Endothelial cell (in vitro differentiated cells): ENCODE measurements at regions not wholly inside any gene's neighbourhood (a gene's known extent, or its start where the extent isn't known, plus 50 kb on each side); places are given as distances from the start of the nearest gene placed in this dataset.
A peak's percentile ranks its signal among the peaks of the same experiment; 100 is the strongest.

Experiments
- DNase-seq: peaks from one replicate; pipeline ENCODE4 v3.0.0; 2021; ENCODE audit warnings: low spot score
- H3K27ac Mint-ChIP-seq: one replicate; pipeline ENCODE4 v1.8.0; 2021; ENCODE audit warnings: mixed read lengths, inconsistent platforms; ENCODE audit not compliant: unreplicated experiment
- H3K27me3 Mint-ChIP-seq: one replicate; pipeline ENCODE4 v1.8.0; 2021; ENCODE audit warnings: mild to moderate bottlenecking, moderate library complexity, mixed read lengths, inconsistent platforms; ENCODE audit not compliant: unreplicated experiment
- H3K36me3 Mint-ChIP-seq: one replicate; pipeline ENCODE4 v1.8.0; 2021; ENCODE audit warnings: mild to moderate bottlenecking, low read depth, mixed read lengths, inconsistent platforms; ENCODE audit not compliant: unreplicated experiment
- H3K4me1 Mint-ChIP-seq: one replicate; pipeline ENCODE4 v1.8.0; 2021; ENCODE audit warnings: mild to moderate bottlenecking, mixed read lengths, inconsistent platforms; ENCODE audit not compliant: unreplicated experiment
- H3K4me3 Mint-ChIP-seq: one replicate; pipeline ENCODE4 v1.8.0; 2021; ENCODE audit warnings: mild to moderate bottlenecking, mixed read lengths, inconsistent platforms; ENCODE audit not compliant: unreplicated experiment
- H3K9me3 Mint-ChIP-seq: one replicate; pipeline ENCODE4 v1.8.0; 2021; ENCODE audit warnings: mixed read lengths, inconsistent platforms; ENCODE audit not compliant: unreplicated experiment
- CTCF ChIP-seq: fragments of 200-600 bp; sonication (generic); IDR thresholded peaks from one replicate; pipeline ENCODE4 v1.5.0; 2021; ENCODE audit warnings: antibody characterized with exemption; ENCODE audit not compliant: unreplicated experiment

- Mint-ChIP-seq H3K4me3 (no peak overlapping the region), H3K27me3 (no peaks in the 10 kb centered on the region), H3K9me3 (no peaks in the 10 kb centered on the region), H3K27ac (no peak overlapping the region), H3K4me1 (peaks cover 15% of the 10 kb centered on the region), H3K36me3 (no peaks in the 10 kb centered on the region)
- DNase-seq: no peak
- TF ChIP-seq CTCF: no peak
Observed at GRCh38 chr1:208942394-208943130, 641.0 kb upstream of the CAMK1G start.

DNA sequence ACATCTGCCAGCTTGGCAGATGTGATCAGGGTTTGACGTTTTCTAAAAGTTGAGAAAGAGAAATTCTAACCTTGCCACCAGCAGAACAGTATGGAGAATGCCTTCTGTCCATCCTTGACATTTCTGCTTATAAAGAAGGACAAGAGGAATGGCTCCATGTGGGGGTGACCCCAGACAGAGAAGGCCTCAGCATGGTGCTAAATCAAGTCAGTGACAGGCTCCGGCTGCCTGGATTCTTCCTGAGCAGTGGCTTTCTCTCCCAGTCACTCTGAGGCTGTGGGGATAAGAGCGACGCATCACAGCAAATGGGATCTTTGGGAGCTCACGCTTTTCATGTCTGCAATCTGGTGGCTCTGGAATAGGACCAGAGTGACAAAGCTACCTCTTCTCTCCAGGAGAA, 640.2 kb upstream of the CAMK1G start:
- no peaks in the 10 kb centered on the region for H3K36me3 Mint-ChIP-seq
- H3K4me3 Mint-ChIP-seq: no peak overlapping the region
- no peaks in the 10 kb centered on the region for H3K9me3 Mint-ChIP-seq
- H3K27me3 Mint-ChIP-seq: no peaks in the 10 kb centered on the region
- H3K4me1 Mint-ChIP-seq: peaks cover 15% of the 10 kb centered on the region
- TF ChIP-seq CTCF: no peak
- no peak overlapping the region for H3K27ac Mint-ChIP-seq
- DNase-seq: no peak

DNA sequence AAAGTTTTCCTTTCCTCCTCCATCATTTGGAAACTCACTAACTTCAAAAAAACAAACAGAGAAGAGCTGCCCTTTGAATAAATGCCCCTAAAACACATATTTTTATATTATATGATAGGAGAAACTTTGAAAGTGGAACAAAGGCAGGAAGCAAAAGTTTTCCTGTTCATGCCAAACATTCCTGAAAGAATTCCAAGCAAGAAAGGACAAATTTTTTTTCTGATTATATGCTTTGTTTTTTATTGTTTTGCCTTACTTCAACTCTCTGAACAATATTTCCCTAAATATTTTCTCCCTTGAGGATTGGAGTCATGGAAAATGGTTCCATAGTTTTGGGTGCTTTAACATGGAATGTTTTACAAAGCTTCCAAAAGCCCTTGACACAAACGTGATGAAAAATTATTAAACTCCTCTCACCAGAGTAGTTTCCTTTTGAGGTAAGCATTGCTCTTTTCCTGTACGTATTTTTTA, 638.5 kb upstream of the CAMK1G start:
- H3K27me3 Mint-ChIP-seq: no peaks in the 10 kb centered on the region
- H3K36me3 Mint-ChIP-seq: no peaks in the 10 kb centered on the region
- DNase-seq: no peak
- no peaks in the 10 kb centered on the region for H3K9me3 Mint-ChIP-seq
- peak overlapping the region; percentile 100 for H3K27ac Mint-ChIP-seq
- no peak overlapping the region for H3K4me3 Mint-ChIP-seq
- TF ChIP-seq CTCF: no peak
- peaks cover 15% of the 10 kb centered on the region for H3K4me1 Mint-ChIP-seq

DNA sequence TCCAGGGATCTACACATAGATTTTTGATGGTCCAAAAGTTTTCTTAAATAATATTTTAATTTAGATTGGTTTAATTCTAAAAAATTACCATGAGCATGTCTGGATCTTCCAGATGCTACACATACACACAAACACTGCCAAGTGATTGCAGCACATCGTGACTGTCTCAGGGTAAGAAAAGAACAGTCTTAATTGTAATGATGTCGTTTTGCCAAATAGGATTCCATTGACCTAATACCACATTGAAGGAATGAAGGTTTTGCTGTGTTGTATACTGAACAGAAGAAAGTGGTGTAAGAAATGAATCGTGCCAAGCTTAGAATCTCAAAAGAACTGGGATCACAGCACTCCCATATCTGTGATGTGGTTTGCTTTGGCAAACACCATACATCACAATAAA, 633.3 kb upstream of the CAMK1G start:
- TF ChIP-seq CTCF: no peak
- no peak overlapping the region for H3K4me3 Mint-ChIP-seq
- peaks cover 2% of the 10 kb centered on the region for H3K27me3 Mint-ChIP-seq
- H3K9me3 Mint-ChIP-seq: no peaks in the 10 kb centered on the region
- H3K27ac Mint-ChIP-seq: no peak overlapping the region
- peaks cover 7% of the 10 kb centered on the region for H3K4me1 Mint-ChIP-seq
- DNase-seq: no peak
- no peaks in the 10 kb centered on the region for H3K36me3 Mint-ChIP-seq

DNA sequence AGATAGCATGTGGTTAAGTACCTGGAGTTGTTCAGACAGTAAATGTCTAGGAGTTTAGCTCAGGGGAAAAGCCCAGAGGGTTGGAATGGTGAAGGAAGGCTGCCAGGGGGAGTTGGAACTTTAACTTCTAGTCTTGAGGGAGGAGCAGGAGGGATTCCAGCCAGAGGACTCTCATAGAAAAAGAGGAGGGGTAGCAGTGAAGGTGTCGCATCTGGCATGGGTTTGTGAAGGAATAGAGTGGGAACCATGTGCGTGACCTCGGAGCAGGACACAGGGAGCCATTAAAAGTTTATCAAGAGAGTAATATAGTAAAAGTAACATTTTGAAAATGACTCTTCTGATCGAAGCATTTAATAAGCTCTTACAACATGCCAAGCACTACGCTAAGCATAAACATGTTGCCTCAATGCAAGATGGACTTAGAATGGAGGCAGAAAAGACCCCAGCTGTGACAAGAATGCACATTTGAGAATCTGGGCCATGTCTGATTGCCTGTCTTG, 632.4 kb upstream of the CAMK1G start:
- no peak overlapping the region for H3K27ac Mint-ChIP-seq
- H3K9me3 Mint-ChIP-seq: no peaks in the 10 kb centered on the region
- TF ChIP-seq CTCF: no peak
- peaks cover 2% of the 10 kb centered on the region for H3K4me1 Mint-ChIP-seq
- no peak overlapping the region for H3K4me3 Mint-ChIP-seq
- no peak for DNase-seq
- peaks cover 2% of the 10 kb centered on the region for H3K27me3 Mint-ChIP-seq
- no peaks in the 10 kb centered on the region for H3K36me3 Mint-ChIP-seq
